DMS 273 treated with DMSO at 0.1 percent for 48 hours (cell line): ENCODE measurements at regions not wholly inside any gene's neighbourhood (a gene's known extent, or its start where the extent isn't known, plus 50 kb on each side); places are given as distances from the start of the nearest gene placed in this dataset.

Source experiments
- DNase-seq: peaks from one replicate; lab custom pipeline; 2025; lab: John Stamatoyannopoulos, UW

DNA sequence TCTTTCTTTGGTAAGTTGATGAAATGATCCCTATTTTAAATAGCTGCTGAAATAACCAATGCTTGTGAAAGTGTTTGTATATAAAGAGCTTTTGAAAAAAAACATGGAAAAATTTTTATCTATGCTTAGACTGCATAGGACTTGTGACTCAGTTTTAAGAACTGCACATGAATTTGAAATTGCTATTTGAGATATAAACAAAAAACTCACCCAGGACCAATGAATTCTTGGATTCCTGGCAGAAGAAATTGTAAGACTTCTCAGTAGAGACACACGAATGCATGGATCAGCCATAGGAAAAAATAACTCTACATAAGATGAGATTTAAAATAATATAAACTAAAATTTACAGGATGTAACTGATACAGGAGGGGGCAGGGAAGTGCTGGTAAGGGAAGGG is 278.8 kb upstream of the SORCS1 start:
- no peak for DNase-seq

DNA sequence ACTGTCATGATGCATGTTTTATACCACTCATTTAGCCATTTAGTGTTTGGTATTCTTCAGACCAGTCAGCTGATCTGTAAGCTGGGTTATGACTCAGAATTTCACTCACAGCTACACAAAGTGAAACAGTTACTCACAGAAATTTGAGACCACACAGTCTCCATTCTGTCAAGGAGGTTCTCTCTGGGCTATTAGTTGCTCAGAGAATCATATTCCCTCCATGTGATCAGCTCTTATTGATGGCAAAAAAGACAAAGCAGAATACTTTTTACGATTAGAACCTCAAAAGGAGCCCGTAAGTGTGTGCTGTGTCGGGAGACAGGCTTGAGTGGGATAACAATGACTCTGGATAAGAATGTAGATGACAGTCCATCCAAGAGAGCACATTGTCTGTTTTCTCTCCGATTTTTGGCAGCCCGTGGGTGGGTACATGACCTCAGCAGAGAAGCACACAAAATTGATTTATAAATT is 277.6 kb upstream of the SORCS1 start:
- no peak for DNase-seq

DNA sequence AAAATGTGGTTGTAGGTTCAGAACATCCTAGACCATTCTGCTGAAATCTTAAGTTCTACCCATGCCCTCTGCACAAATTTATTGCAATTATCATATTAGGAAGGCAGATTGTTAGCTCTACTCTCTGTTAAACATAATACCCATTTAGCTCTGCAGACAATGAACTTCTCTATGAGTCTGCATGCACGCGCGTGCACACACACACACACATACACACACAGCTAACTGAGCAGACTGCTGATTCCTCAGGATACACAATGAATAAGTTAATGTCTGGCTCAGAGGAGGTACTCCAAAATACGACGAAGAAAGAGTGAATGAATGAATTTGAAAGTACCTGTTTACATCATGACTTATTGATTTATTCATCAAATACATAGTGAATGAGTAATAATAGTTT is 276.2 kb upstream of the SORCS1 start:
- no peak for DNase-seq

DNA sequence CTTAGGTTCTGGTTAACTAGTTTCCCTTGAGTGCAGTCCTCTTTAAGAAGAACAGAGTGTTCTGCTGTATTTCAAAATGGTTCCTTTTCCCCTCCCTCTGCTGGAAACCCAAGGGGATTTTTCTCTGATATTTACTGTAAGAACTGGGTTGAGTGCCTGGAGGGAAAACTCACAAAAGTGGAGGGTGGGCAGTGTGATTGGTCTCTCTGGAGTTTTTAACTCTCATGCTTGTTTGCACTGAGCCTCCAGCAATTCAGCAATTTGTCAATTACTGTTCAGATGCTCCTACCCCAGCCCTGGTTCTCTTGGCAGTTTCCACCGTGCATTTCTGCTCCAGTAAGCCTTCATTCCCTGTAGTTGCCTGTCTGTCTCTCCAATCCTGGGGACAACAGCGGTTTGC is 273.4 kb upstream of the SORCS1 start:
- no peak for DNase-seq

DNA sequence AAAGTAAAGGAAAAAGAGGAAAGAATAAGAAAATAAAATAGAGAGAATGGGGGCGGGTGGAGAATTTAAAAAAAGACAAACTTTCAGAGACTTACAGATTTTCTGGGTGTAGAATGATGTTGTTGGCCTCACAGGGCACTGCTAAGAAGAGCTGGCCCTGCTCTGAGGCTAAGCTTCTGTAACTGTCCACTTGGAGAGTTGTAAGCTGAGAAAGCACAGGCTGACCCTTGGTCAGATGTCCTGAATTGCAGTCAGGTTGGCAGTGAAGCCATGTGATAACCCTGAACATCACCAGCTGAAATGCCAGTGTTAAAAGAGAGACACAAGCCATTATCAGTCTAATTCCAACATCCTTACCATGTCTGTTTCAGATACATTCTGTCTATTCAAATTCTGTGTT is 272.1 kb upstream of the SORCS1 start:
- DNase-seq = no peak

DNA sequence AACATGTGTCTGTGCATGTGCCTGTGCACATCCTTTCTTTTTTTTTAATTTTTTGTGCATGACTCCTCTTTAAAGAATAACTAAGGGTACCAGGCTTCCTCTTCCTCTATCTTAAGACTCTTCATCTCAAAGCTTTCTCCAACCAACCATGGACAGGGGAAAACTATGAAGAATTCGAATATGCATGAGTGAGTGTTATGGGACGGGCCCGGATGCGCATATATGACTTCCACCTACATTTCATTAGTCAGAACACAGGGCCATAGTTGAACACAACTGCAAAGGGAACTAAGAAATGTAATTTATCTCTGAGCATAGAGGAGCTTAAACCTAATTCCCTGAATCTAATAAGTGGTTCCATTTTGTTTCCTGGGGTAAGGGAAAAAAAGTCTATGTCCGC is 270.3 kb upstream of the SORCS1 start:
- no peak for DNase-seq

DNA sequence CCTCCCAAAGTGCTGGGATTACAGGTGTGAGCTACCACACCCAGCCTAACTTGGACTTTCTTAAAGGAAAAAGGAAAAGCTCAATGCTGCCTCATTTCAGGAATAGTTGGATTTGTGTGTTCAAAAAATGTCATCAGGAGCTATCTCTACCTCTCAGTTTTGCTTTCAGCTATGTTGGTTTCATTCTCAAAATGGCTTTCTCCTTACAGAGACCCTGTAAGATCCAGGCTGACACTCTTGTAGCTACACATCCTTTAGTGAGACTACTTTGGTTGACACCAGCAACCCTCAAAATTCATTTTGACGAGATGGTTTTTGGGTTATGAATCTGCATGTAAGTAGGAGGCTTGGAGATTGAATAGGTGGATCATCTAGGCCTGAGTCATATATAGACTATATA is 269.7 kb upstream of the SORCS1 start:
- DNase-seq = no peak

DNA sequence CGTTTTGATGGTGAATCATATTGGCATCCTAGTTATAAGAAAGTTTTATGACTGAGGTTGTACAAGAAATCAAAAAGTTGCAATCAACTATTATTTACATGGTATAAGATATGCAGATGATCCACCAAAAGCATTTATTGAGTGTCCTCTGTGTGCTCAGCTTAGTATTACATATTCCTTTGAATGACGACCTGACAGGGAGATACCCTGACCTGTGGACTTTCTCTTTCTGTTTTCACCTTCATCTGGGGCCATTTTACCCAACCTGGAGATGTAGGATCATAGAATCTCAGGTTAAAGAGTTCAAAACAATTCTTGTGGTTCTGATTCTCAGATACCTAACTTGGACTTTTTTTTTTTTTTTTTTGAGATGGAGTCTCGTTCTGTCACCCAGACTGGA is 269.1 kb upstream of the SORCS1 start:
- no peak for DNase-seq

DNA sequence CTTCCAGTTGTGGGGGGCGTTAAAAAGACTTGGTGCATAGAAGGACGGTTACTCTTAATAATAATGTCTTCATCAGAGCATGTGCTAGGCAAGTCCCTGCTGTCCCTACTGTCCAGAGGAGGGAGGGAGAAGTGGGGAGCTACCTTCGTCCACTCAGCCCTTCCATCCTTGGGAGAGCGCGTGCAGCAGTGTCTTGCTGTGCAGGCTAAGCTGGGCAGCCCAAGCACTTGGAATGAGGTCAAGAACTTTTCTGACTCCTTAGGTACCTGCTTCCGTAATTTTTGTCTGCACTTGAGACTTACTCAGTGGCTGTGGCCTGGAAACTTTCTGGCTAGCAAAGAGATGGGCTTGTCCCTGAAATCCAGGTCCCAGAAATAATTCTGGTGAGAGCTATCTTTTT is 265.9 kb upstream of the SORCS1 start:
- DNase-seq = no peak

DNA sequence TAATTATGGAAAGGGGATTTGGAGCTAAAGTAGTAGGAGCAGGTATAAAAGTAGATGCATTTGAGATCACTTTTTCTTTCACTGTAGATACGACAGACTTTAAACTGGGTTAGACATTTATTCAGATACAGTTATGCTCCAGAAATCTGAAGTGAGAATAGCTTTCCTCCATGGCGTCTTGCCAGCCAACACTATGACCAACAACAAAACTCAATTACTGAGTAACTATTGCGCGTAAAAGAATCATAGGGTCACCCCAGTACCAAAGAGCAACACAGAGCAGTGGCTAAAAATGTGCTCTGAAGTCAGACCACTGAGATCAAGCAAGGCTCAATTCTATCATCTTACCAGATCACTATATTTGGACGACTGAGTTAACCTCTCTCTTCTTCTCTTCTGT is 262.5 kb upstream of the SORCS1 start:
- DNase-seq = no peak

DNA sequence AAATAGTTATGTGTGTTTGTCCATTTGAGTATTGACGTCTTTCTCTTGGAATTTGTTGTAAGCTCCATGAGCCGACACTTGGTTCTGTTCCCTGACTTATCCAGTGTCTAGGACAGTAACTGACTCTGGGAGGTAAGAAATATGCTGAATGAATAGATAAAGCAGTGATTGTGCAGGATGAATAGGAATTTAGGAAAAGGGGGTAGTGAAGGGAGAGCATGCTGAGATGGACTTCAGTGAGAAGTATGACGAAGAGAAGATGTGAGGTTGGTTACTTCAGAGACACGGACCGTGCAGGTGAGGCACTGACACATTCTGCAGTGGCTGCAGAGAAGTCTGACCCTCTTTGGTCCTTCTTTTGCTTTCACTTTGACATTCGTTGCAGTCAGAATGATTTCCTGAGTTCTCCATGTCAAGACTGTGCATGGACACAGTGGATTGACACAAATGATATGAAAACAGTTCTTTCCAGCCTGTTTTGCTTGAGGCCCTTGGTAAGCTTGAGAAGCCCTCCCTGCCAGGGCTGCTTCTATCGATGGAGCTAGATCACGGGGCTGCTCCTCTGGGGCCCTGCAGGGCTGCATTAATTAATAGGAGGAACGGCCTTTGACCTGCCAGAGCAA is 261.5 kb upstream of the SORCS1 start:
- DNase-seq = no peak

DNA sequence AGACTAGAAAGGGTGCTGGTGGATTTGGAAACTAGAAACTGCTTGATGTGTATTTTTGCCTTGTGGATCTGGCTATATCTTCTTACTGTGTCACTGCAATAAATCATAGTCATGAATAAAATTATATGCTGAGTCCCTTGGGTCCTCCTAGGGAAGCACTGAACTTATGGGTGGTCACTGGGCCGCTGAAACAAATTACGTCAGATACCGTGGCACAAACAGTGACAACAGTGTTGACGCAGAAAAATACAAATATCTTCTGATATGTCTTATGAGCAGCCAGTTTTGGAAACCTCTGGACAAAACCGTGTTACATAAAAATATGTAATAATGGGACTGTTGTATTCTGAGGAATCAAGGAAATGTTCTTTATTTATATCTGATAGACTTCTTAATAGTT is 260.1 kb upstream of the SORCS1 start:
- DNase-seq = no peak

DNA sequence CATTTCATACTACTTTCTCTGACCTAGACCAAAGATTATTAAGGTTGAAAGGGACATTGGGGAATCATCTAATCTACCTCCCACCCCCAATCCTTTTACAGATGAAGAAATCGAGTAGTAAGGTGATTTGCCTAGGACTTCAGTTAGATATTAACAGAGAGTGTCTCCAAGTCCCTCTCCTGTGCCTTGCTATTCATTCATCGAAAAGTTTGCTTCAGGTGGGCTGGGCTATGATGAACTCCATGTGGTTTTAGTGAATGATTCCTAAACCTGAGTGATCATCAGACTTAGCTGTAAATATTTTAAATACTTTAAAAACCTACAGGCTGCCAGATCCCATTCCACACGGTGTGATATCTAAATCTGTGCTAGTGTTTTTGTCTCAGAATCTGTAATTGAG is 259.4 kb upstream of the SORCS1 start:
- no peak for DNase-seq

DNA sequence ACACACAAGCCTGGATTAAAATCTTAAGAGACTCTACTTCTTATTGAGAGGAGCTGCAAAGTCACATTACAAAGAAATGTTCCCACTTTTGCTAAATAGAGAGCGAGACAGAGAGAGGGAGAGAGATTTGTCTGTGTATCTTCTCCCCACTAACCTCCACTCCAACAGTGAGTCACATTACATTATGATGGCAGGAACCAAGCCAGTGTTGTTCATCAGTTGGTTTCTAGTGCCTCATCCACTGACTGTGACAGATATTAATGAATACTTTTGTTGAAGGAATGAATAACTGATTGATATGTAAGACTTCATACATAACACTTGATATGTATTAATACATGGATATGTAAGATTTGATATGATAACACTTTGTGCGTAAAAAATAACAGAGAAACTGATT is 258.2 kb upstream of the SORCS1 start:
- no peak for DNase-seq

DNA sequence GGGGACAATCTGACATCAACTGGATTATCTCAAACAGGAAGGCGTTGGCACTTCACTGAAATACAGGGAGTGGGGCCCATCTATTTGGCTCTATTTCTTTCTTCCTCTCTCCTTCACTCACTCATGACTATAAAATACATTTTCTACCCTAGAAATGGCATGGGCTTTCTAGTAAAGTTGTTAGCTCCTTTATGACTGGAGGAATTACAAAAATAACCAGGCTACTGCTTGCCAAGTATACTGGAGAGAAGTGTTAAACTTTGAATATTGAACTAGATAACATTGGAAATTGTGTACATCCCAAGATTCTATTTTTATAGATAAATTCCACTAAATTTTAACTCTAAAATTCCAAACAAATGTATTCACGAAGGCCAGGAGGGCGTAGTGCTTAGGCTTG is 255.7 kb upstream of the SORCS1 start:
- no peak for DNase-seq

DNA sequence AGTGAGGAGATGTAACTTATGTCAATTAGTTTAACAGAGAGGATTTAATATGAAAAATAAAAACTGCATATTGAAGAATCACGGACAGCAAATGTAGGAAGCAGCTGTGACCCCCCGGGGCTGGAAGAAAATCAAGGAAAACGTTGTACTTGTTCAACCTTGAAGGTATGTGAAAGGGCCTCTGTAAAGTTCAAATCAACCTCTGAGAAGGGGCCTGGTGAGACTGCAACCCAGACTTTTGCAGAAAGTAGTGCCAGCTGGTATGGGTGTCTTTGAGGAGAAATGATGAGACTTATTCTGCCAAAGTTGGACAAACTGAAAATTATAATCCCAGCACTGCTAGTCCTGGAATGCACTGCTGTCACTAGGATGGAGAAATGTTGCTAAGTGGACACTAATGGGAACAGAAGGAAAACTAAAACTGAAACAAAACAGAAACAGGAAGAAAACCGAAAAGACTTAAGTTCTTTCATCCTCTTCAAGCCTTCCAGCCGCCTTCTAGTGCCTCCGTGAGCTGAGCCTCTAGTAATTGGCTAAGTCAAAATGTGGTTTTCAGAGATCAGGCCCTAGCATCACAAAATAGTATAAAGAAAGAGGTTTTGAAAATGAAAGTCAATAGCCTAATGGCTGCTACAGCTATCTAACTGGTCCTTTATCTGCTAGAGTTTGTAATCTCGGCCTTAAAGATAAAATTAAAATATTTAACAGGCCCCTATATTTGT is 253.7 kb upstream of the SORCS1 start:
- no peak for DNase-seq

DNA sequence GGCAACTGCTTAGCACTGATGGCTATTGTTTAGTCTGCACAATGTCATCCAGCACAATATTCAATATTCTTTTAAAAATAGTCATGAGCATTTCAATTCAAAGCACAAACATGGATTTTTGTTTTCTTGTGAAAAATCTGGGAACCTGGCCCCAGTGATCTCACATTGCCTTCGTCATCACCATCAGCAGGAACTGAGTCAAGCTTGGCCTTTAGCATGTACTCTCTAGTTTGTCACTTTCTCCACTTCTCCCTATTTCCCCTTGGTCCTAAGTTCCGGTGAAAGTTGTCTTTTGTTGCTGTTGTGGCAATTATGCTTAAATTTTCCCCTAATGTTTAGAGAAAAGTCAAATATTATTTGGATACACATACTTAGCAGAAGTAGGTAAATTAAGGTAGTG is 252.9 kb upstream of the SORCS1 start:
- DNase-seq = no peak

DNA sequence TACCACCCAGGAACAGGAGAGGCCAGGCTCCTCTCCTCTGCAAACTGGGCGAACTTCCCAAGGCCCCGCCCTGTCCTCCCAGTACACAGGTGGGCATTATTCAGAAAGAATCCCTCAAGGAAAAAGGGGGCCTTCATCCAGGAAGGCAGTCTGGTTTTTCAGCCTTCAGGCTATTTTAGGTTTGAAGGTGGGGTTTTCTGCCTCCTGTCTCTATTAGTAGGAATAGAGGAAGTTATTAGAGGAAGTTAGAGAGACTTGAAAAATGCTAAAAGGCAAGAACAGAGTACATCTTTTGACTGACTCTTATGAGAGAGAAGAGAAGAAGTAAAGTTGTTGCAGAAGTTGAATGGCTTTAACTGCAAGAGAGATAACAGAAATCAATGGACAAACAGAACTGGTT is 250.9 kb upstream of the SORCS1 start:
- DNase-seq = no peak

DNA sequence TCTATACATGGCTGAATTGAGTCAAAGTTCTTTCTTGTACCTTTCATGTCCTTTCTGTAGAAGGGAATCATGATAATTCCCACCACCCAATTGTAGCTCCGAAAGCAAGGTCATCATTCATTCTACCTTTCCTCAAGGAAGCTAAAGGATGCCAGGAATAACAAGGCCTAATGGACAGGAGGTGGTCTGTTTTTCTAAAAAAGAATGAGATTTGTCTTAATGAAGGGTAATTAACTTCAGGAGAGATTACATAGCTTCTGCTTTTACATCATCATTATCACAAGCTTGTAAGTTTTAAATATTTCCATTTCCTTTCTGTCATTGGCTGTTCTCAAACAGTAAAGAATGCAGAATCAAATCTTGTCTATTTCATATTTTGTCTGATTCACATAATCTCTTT is 249.5 kb upstream of the SORCS1 start:
- no peak for DNase-seq

DNA sequence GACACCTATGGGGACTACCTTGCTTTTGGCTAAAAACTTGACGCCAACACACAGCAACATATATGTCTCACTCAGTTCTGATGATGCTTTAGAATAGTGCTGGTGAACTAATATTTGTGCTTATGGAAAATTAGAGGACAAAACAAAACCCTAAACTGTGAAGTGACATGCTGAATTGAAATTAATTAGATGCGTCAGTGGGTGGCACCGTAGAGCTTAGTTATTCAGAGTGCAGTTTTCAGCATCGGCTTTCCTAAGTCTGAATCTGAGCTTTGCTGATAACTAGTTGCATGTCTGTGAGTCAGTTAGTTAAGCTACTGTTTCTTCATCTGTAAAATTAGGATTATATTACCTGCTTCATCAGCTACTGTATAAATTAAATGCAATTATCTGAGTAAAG is 245.0 kb upstream of the SORCS1 start:
- DNase-seq = peak; percentile 17

DNA sequence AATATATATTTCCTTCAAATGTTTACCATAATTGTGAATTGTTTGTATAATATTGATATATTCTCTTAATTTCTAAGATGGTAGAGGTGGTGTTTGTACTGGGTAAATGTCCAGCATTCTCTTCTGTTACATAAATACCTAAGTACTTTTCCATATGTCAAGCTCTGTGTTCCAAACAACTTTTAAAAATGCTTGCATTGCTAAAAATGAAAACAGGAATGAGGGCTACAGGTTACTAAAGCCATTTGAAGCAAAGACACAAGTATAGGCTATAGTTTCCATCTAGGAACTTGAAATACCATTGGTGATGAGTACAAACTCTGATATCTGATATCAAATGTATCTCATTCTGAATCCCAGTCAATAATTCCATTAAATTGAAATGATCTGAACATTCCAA is 233.6 kb upstream of the SORCS1 start:
- DNase-seq = no peak

DNA sequence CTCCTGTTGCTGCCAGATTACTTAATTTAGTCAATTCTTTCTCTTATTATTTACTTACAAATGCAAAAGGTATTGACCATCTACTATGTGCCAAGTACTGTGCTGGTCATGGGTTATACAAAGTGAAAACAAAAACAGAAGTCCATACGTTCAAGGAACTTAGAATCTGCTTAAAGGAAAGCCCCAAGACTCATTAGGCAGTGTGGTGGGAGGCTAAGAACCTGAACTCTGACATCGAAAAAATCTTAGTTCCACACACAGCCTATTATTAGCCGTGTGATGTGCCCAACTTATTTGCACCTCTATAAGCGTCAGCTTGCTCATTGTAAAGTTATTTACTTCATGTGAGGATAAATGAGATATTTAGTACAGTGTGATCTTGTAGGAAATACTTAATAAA is 227.4 kb upstream of the SORCS1 start:
- no peak for DNase-seq

DNA sequence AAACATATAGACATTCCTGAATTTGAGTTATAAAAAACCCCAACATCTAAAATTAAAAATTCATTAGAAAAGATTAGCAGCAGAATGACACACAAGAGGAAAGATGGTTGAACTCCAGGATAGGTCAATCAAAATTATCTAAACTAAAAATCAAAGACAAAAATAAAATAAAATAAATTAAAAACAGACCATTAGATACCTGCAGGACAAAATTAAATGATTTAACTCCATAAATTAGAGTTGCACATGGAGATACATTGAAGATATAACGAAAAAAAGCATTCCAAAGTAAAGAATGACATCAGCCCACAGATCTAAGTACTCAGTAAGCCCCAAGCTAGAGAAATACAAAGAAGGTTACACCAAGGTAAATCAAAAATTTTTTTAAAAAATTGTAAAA is 226.1 kb upstream of the SORCS1 start:
- no peak for DNase-seq

DNA sequence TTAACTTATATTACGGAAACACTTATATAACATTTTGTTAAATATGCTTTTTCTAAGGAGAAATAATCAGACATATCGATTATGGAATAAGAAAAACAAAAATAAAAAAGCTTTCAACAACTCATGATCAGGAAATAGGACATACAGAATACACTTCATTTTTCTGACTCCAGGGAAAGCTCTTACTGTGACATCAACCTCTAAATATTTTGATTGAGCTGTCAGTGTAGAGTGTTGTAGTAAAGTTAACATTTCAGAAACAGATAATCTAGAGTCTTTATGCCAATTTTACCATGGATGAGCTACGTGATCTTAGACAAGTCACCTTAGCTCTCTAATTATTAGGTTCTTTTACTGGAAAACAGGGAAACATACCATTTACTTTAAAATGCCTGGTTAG is 218.9 kb upstream of the SORCS1 start:
- DNase-seq = no peak
